Breast epithelium (tissue), 3 donors: ENCODE measurements at regions not wholly inside any gene's neighbourhood (a gene's known extent, or its start where the extent isn't known, plus 50 kb on each side); places are given as distances from the start of the nearest gene placed in this dataset.

Source experiments
- POLR2A ChIP-seq: fragments of 450-650 bp; IDR thresholded peaks from one replicate; pipeline ENCODE4 v1.6.1; 2016; ENCODE audit warnings: antibody characterized with exemption, mild to moderate bottlenecking, moderate library complexity
- TF ChIP-seq, protein P1 (sequence below), 3 donors: fragments of 450-650 bp; IDR thresholded peaks; one replicate each; pipeline ENCODE4 v1.5.1; 2016 to 2017; ENCODE audit warnings: antibody characterized with exemption in 3 of 3, mild to moderate bottlenecking in 3 of 3, moderate library complexity in 3 of 3

DNA sequence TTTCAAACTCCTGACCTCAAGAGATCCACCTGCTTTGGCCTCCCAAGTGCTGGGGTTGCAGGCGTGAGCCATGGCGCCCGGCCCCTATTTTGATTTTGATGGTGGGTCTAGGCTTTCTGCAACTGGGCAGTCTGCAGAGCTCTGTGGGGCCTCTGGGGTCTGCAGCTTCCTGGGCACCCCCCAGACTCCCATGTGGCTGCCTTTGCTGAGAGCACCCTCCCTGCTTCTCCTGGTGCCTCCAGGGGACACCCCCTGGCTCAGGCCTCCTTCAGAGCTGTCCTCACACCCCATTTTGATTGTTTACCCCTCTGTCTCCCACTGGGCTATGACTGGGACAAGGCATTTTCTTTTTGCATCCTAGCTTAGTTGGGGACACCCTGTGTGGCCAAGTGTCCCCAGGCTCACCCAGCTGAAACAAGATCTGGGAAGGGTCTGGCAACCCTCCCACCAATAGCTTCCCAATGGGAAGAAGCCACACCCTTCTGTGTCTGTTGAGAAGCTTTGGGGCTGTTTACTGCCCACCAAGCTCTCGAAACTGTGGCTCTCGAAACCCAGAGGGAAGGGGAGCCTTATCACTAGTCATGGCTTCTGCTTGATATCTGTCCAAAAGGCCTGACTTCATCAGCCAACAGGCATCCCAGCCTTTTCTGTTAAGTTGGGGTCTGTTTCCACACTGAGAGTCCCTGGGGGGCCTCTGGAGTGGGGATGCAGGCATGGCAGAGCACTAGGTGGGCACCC is 204.4 kb upstream of the IER5L start:
- TF ChIP-seq, protein P1, sequence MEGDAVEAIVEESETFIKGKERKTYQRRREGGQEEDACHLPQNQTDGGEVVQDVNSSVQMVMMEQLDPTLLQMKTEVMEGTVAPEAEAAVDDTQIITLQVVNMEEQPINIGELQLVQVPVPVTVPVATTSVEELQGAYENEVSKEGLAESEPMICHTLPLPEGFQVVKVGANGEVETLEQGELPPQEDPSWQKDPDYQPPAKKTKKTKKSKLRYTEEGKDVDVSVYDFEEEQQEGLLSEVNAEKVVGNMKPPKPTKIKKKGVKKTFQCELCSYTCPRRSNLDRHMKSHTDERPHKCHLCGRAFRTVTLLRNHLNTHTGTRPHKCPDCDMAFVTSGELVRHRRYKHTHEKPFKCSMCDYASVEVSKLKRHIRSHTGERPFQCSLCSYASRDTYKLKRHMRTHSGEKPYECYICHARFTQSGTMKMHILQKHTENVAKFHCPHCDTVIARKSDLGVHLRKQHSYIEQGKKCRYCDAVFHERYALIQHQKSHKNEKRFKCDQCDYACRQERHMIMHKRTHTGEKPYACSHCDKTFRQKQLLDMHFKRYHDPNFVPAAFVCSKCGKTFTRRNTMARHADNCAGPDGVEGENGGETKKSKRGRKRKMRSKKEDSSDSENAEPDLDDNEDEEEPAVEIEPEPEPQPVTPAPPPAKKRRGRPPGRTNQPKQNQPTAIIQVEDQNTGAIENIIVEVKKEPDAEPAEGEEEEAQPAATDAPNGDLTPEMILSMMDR (IDR thresholded peaks at IDR 0.05), result no peak
- TF ChIP-seq POLR2A, result no peak
